ENCODE measurements at regions not wholly inside any gene's neighbourhood (a gene's known extent, or its start where the extent isn't known, plus 50 kb on each side); places are given as distances from the start of the nearest gene placed in this dataset.

DNA sequence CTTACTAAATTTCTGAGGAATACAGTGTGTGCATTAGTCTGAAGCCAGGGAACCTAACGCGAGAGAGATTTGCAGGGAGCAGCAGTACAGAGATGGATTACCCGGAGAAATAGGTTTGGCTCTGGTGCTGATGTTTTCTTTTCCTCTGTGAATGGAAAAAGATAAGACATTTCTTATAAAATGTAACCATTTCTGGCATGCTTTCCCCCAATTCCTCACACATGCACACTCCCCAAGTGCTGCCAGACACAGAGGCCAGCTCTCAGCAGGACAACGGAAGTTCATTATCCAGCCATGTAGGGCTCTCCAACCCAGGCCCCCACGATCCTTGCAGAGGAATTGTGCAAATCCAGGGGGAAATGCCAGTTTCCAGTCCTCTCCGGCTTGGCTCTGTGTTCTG lies 224.5 kb upstream of the MGAT5 start:
- TF ChIP-seq POLR2A (IDR thresholded peaks at IDR 0.05) = no peak
- TF ChIP-seq, protein P1, sequence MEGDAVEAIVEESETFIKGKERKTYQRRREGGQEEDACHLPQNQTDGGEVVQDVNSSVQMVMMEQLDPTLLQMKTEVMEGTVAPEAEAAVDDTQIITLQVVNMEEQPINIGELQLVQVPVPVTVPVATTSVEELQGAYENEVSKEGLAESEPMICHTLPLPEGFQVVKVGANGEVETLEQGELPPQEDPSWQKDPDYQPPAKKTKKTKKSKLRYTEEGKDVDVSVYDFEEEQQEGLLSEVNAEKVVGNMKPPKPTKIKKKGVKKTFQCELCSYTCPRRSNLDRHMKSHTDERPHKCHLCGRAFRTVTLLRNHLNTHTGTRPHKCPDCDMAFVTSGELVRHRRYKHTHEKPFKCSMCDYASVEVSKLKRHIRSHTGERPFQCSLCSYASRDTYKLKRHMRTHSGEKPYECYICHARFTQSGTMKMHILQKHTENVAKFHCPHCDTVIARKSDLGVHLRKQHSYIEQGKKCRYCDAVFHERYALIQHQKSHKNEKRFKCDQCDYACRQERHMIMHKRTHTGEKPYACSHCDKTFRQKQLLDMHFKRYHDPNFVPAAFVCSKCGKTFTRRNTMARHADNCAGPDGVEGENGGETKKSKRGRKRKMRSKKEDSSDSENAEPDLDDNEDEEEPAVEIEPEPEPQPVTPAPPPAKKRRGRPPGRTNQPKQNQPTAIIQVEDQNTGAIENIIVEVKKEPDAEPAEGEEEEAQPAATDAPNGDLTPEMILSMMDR (IDR thresholded peaks at IDR 0.05) = no peak
